Right lung (tissue), 2 donors: ENCODE measurements at regions not wholly inside any gene's neighbourhood (a gene's known extent, or its start where the extent isn't known, plus 50 kb on each side); places are given as distances from the start of the nearest gene placed in this dataset.

Experiments used
- DNase-seq, 2 donors: peaks; one replicate each; pipeline ENCODE4 v3.0.0-alpha.2; 2013

DNA sequence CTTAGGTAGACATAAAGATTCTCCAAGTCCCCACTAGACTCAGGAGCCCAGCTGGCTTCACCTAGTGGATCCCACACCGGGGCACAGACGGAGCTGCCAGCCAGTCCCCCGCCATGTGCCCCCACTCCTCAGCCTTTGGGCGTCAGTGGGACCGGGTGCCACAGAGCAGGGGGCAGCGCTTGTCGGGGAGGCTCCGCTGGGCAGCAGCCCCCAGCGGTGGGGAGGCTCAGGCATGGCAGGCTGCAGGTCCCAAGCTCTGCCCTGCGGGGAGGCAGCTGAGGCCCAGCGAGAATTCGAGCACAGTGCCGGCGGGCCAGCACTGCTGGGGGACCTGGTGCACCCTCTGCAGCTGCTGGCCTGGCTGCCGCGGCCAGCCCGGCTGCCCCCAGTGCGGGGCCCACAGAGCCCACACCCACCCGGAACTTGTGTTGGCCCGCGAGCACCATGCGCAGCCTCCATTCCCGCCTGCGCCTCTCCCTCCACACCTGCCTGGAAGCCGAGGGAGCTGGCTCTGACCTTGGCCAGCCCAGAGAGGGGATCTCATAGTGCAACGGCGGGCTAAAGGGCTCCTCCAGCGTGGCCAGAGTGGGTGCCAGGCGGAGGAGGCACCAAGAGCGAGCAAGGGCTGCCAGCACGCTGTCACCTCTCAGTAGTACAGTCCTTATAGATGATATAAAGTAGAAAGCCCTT is 390.7 kb downstream of the PLK2 start:
- no peak for DNase-seq

DNA sequence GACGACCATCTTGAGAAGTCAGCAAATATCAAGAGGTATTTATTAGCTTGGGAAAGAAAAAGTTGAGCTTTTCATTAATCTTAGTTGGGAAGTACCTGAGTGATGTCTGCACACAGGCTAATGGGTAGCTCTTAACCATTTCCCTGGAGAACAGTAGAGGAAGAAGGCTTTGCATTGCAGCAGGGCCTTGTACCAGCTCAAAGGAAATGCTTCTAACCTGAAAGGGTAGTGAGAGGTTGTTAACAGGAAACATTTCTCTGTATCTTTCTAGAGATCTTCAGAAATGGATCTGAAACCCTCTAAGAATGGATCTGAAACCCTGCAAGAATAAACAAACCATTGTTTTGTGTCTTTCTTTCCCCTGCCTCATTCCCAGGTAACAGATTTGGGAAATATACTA is 393.3 kb downstream of the PLK2 start:
- no peak for DNase-seq

DNA sequence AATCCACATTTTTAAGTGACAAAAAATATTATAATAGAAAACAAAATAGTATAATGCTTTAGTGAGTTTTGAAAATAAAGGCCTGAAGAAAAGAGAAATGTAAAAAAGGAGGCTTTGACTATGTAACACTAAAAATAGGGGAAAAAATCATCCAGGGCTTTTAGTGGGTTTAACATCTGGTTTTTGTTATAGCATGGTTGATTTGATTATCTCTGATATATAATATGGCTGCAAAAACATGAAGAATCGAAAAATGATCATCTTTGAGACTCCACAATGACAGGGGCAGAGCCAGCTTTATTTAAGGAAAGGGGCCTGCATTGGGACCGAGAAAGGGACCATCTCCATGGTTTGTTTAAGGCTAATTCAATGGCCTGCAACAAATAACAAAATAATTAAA is 393.8 kb downstream of the PLK2 start:
- no peak for DNase-seq

DNA sequence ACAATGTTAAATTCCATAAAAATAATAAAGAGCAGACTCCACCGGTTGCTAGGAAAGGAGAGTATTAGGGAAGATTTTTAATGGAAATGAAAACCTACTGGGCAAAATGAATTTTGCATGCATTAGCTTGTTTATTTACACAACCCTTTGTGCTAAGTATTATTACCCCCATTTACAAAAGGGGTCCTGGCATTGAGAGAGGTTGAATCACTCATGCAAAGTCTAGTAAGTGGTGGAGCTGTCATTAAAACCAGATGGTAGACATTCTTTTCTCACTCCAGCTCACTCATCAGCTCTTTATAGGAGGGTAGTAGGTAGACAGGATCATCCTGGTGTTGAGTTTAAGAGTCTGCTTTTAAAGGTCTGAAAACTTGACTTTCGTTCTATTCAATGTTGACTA is 395.1 kb downstream of the PLK2 start:
- DNase-seq, result no peak

GRCh38 chr5:58060996-58061395 is 398.9 kb downstream of the PLK2 start:
- no peak for DNase-seq

- DNase-seq, result no peak
Measured at GRCh38 chr5:58057324-58057723, 402.6 kb downstream of the PLK2 start.

DNA sequence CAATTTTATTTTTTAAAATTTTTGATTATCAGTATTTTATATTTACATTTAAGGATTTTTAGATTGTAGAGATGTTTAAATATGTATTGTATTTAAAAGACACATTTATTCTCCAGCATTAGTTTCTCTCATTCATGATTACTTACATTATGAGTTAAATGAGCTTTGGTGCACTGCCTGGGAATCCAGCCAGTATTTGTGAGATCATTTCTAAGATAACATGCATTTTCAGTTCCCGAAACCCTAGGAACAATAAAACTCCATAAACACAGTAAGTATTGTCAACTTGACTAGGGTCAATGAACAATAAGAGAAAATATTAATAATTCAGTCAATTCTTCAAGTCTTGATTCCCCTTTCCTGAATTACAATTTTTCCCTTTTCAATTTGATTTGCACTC is 403.3 kb downstream of the PLK2 start:
- DNase-seq, result no peak

DNA sequence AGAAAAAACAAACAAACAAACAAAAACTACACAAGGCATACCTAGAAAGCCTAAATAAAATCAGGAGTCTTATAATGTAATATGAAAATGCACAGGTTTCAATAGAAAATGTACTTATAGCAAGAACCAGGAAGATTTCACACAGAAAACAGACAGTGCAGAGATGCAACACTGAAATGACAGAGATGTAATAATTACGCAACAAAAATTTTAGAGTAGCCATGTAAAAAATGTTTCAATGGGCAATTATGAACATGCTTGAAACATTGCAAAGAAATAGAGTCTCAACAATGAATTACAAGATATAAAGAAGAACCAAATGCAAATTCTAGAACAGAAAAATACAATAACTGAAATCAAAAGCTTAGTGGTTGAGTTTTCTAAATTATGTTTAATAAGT is 405.9 kb downstream of the PLK2 start:
- no peak for DNase-seq

DNA sequence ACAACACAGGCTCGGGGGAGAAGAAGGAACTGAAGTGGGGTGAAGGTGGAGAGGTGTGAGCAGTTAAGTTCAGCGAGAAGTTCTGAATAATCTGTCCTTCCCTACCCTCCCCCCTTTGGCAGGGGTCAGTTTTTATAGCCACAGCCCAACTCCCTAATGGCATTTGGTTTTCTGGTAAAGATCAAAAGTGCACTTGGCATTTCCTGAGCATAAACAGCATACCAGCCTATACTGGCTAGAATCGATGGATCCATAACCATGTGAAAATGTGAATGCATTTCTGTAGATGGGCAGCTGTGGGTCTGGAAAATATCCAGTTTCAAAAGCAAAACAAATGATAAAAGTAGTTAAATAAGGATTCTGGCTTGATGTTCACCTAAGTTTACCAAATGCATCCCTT is 410.9 kb downstream of the PLK2 start:
- DNase-seq, result no peak

- no peak for DNase-seq
Measured at GRCh38 chr5:58048185-58048925, 411.5 kb downstream of the PLK2 start.

DNA sequence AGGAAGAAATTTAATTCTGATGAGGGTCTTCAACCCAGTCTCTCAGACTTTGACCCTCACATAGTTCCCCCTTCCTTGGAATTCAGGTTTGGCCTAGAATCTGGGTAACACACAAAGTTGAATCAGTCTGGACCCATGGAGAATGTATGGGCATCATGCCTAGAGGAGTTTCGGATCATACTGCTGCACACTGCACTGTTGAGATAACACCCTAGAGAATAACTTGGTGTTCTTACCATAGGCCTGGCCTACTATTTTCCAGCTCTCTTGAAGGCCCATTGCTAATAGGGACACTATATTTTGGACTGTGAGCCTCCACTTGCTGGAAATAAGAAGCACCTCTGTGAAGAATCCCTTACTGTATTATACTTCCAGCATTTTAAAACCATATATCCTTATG is 413.5 kb downstream of the PLK2 start:
- DNase-seq, result no peak

DNA sequence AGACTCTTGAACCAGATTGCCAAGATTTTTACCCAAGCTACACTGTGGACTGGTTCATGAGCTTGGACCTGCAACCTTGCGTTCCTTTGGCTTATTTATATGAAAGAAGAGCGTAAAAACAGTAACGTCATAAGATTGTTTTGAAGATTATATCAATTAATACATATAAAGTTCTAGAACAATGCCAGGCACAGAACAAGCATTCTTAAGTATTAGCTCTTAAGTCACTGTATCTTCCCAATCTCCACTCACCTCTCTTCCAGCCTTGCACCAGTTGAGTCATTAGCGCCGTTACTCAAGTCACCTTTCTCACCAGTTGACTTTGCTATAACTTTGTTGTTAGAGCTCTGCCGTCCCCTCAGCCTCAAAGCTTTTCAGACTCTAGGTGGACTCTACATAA is 415.7 kb downstream of the PLK2 start:
- DNase-seq, result no peak

DNA sequence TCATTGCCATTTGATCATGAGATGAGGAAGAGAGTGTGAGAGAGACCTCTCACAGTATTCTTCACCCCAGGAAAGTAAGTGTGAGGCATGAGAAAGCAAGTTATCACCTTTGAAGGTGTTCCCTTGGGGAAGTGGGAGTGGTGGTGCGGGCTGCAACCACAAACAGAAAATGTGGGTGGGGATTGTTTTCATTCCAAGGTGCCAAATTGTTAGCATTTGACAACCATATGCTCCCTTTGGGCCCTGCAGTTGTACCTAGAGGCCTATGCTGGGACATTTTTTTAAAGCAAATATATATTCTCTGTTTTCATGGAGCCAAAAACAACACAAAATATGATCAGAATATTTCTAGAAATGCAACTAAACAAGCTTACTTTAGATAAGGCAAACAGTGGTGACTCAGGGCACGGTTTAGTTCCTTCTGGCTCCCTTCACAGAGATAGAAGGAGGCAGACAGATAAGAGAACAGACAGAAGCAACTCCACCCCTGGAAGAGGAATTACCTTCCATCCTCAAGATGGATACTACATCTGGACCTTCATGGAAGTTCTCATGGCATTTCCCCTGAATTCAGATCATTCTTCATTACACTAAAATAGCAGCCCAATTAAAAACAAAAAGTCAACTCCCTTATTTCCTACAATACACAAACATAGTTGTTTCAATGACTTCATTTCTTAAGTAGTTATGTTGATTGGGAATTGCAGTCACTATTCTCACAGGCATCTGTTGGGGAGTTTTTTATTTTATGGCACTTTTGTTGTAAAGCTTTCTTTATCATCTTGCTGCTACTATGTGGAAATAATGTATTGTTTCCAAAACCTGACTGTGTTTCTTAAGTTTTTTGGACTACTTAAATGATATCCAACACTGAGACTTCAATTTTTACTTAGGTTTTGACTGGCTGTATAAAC is 416.6 kb downstream of the PLK2 start:
- DNase-seq, result no peak

GRCh38 chr5:58041884-58042283 is 418.0 kb downstream of the PLK2 start:
- no peak for DNase-seq

DNA sequence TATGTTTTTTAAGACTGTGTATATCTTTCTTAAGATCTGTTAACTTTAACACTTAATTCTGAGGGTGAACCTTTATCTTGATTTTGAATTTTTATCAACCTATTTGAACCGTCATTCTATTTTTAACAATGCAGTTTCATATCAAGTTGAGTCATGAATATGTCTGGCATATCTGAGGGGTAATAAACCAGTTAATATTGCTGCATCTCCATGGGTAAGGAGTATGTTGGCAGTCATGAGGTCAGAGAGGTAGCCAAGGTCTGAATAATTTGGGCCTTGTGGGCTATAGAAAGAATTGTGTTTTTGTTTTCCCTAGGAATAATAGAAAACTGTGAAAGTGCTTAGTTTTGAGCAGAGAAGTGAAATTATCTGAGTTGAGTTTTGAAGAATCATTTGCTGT is 419.0 kb downstream of the PLK2 start:
- no peak for DNase-seq

DNA sequence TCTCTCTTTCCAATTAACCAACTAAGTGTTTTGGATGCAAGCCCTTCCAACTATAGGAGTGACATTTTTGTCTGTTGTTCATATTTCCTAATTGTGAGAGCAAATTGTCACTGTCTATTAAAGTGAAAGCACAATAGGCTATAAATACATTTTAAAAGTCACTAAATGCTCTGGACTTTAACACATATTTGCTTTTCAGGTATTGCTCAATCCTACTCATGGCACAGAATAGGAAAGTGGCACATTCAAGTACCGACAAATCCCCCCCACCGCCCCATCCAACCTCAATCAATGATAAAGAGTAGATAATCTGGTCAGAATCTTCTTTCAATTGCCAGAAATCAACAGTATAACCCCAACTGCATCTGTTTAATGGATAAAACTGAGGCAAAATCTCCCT is 419.8 kb downstream of the PLK2 start:
- DNase-seq, result no peak

- DNase-seq, result no peak
Measured at GRCh38 chr5:58037899-58038298, 422.0 kb downstream of the PLK2 start.

DNA sequence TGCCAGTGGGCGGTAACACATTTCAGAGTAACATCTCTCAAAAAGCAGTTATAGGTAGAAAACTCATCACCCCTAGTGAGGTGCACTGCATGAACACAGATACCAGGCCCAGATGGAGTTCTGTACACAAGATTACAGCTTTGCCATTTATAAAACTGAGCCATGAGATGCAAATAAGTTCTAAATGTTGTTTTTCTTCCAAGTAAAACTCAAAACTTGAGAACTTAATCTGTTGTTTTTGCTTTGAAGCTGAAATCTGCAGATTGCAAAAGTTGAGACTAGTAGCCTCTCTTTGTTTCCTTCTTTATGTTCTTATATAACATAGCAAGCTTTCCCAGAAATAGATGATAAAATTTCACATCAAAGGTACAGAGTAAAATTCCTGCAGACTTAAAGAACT is 434.1 kb downstream of the PLK2 start:
- DNase-seq, result no peak

DNA sequence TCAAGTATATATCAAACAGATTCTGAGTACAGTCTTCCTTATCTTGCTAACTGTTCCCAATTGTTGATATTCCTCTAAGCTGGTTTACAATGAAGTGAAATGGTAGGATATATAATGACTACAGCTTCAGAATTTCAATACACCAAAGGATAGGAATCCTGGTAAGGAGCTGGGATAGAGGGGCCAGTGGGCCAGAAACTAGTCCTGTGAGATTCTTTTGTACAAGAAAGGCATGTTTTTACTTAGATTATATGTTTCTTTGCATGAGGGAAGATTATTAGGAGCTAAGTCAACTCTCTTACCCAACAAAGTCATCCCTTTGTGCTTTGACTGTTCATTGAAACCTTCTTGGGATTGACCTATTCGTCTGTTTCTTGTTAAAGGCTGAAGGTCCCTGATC is 435.7 kb downstream of the PLK2 start:
- no peak for DNase-seq

GRCh38 chr5:58022055-58022454 is 437.8 kb downstream of the PLK2 start:
- no peak for DNase-seq

GRCh38 chr5:58021466-58021865 is 438.4 kb downstream of the PLK2 start:
- no peak for DNase-seq

DNA sequence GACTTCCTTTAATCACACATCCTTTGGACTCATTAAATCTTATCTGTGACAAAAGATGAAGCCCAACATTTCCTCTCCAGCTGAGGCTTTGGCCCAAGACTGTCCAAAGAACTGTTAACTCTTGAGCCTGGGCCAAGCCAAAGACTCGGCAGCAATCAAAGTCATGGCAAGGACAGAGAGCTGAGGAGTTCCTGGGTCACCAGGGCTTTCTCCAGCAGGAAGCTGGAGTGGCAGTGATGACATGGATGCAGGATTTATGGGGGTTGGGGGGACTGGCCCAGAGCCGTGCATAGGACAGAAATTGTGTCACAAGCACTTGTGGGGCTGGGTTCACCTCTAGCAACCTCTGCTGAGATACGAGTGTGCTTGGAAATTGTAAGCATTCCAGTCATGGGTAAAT is 440.3 kb downstream of the PLK2 start:
- peak; percentile 58 to 63 for DNase-seq

DNA sequence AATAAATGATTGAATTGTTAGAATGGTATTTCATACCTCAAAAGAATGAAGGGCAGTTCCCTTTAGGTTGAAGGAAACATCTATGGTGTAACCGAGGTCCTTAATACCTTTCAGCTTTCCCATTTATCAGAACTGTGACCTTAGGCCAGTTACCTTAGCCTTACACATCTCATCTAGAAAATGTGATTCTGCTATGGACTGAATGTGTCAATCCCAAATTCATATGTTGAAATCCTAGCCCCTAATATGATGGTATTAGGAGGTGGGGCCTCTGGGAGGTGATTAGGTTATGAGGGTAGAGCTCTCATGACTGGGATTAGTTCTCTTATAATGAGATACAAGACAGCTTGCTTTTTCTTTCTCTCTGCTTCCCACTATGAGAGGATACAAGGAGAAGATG is 441.9 kb downstream of the PLK2 start:
- no peak for DNase-seq
